ENCODE measurements at regions not wholly inside any gene's neighbourhood (a gene's known extent, or its start where the extent isn't known, plus 50 kb on each side); places are given as distances from the start of the nearest gene placed in this dataset.

- H3K27me3 Mint-ChIP-seq = peaks cover 7 to 55% (median 46%) of the 10 kb centered on the region in 5 donors
- ChIA-PET POLR2A (no interaction called here), CTCF (no interaction called here)
- Histone ChIP-seq H3K4me1 (ENCODE audit: control insufficient read depth in 2 of 2, insufficient read depth in 2 of 2, low read length in 2 of 2) (no peaks in the 10 kb centered on the region), H3K36me3 (ENCODE audit: control insufficient read depth in 2 of 3, insufficient read depth in 3 of 3, low read length in 3 of 3) (no peaks in the 10 kb centered on the region), H3K27ac (ENCODE audit: low read depth, low read length) (no peak overlapping the region), H3K27me3 (ENCODE audit: control insufficient read depth in 2 of 2, insufficient read depth in 2 of 2, low read length in 2 of 2) (no peaks in the 10 kb centered on the region), H3K9me3 (ENCODE audit: control insufficient read depth in 2 of 3, low read length in 3 of 3) (no peaks in the 10 kb centered on the region), H3K4me3 (ENCODE audit: low read length) (no peak overlapping the region)
- DNase-seq (no peak), ATAC-seq (no peak)
- H3K4me3 Mint-ChIP-seq = no peak overlapping the region
- H3K36me3 Mint-ChIP-seq = no peaks in the 10 kb centered on the region
- intact Hi-C loops (cut with micrococcal nuclease) = no loop called here
- H3K9me3 Mint-ChIP-seq = no peaks in the 10 kb centered on the region
- H3K27ac Mint-ChIP-seq = no peak overlapping the region
- no peaks in the 10 kb centered on the region for H3K4me1 Mint-ChIP-seq
These were observed 139.5 kb downstream of the BARX1 start for GRCh38 chr9:93815677-93816076.

- H3K4me3 ChIP-seq (ENCODE audit: low read length) = no peak overlapping the region
- H3K36me3 Mint-ChIP-seq = no peaks in the 10 kb centered on the region
- no peaks in the 10 kb centered on the region for H3K36me3 ChIP-seq (ENCODE audit: control insufficient read depth in 2 of 3, insufficient read depth in 3 of 3, low read length in 3 of 3)
- H3K27ac Mint-ChIP-seq = no peak overlapping the region
- intact Hi-C loops (cut with micrococcal nuclease) = no loop called here
- H3K4me1 ChIP-seq (ENCODE audit: control insufficient read depth in 2 of 2, insufficient read depth in 2 of 2, low read length in 2 of 2) = no peaks in the 10 kb centered on the region
- H3K27ac ChIP-seq (ENCODE audit: low read depth, low read length) = no peak overlapping the region
- no peak for DNase-seq
- no peaks in the 10 kb centered on the region for H3K9me3 ChIP-seq (ENCODE audit: control insufficient read depth in 2 of 3, low read length in 3 of 3)
- POLR2A ChIA-PET = no interaction called here
- peaks cover 7 to 49% (median 40%) of the 10 kb centered on the region in 5 donors for H3K27me3 Mint-ChIP-seq
- CTCF ChIA-PET = no interaction called here
- H3K4me3 Mint-ChIP-seq = no peak overlapping the region
- H3K9me3 Mint-ChIP-seq = no peaks in the 10 kb centered on the region
- H3K27me3 ChIP-seq (ENCODE audit: control insufficient read depth in 2 of 2, insufficient read depth in 2 of 2, low read length in 2 of 2) = no peaks in the 10 kb centered on the region
- ATAC-seq = no peak
- no peaks in the 10 kb centered on the region for H3K4me1 Mint-ChIP-seq
These were observed 140.0 kb downstream of the BARX1 start for GRCh38 chr9:93815135-93815534.

- peaks cover 7 to 44% (median 36%) of the 10 kb centered on the region in 5 donors for H3K27me3 Mint-ChIP-seq
- H3K36me3 Mint-ChIP-seq = no peaks in the 10 kb centered on the region
- no peak overlapping the region for H3K4me3 Mint-ChIP-seq
- Histone ChIP-seq H3K4me1 (ENCODE audit: control insufficient read depth in 2 of 2, insufficient read depth in 2 of 2, low read length in 2 of 2) (no peaks in the 10 kb centered on the region), H3K36me3 (ENCODE audit: control insufficient read depth in 2 of 3, insufficient read depth in 3 of 3, low read length in 3 of 3) (no peaks in the 10 kb centered on the region), H3K27ac (ENCODE audit: low read depth, low read length) (no peak overlapping the region), H3K27me3 (ENCODE audit: control insufficient read depth in 2 of 2, insufficient read depth in 2 of 2, low read length in 2 of 2) (no peaks in the 10 kb centered on the region), H3K9me3 (ENCODE audit: control insufficient read depth in 2 of 3, low read length in 3 of 3) (no peaks in the 10 kb centered on the region), H3K4me3 (ENCODE audit: low read length) (no peak overlapping the region)
- H3K9me3 Mint-ChIP-seq = no peaks in the 10 kb centered on the region
- H3K4me1 Mint-ChIP-seq = no peaks in the 10 kb centered on the region
- peak overlapping the region in 2 of 9 donors; percentile 56 to 70 for H3K27ac Mint-ChIP-seq
- intact Hi-C loops (cut with micrococcal nuclease) = no loop called here
- ChIA-PET POLR2A (no interaction called here), CTCF (no interaction called here)
- DNase-seq (no peak), ATAC-seq (no peak)
These were observed 140.8 kb downstream of the BARX1 start for GRCh38 chr9:93814077-93814956.

GRCh38 chr9:93813221-93814076 is 141.7 kb downstream of the BARX1 start:
- Mint-ChIP-seq H3K4me3 (no peak overlapping the region), H3K4me1 (no peaks in the 10 kb centered on the region), H3K36me3 (no peaks in the 10 kb centered on the region), H3K9me3 (no peaks in the 10 kb centered on the region), H3K27ac (no peak overlapping the region), H3K27me3 (peaks cover 7 to 38% (median 33%) of the 10 kb centered on the region in 5 donors)
- ATAC-seq (no peak), DNase-seq (no peak)
- Histone ChIP-seq H3K27me3 (ENCODE audit: control insufficient read depth in 2 of 2, insufficient read depth in 2 of 2, low read length in 2 of 2) (no peaks in the 10 kb centered on the region), H3K27ac (ENCODE audit: low read depth, low read length) (no peak overlapping the region), H3K4me3 (ENCODE audit: low read length) (no peak overlapping the region), H3K4me1 (ENCODE audit: control insufficient read depth in 2 of 2, insufficient read depth in 2 of 2, low read length in 2 of 2) (no peaks in the 10 kb centered on the region), H3K36me3 (ENCODE audit: control insufficient read depth in 2 of 3, insufficient read depth in 3 of 3, low read length in 3 of 3) (no peaks in the 10 kb centered on the region), H3K9me3 (ENCODE audit: control insufficient read depth in 2 of 3, low read length in 3 of 3) (no peaks in the 10 kb centered on the region)
- intact Hi-C loops (cut with micrococcal nuclease) = no loop called here
- ChIA-PET CTCF (no interaction called here), POLR2A (no interaction called here)

- Mint-ChIP-seq H3K4me3 (no peak overlapping the region), H3K27me3 (peaks cover 7 to 35% (median 22%) of the 10 kb centered on the region in 5 donors), H3K9me3 (no peaks in the 10 kb centered on the region), H3K36me3 (no peaks in the 10 kb centered on the region), H3K27ac (no peak overlapping the region), H3K4me1 (no peaks in the 10 kb centered on the region)
- POLR2A ChIA-PET = no interaction called here
- H3K9me3 ChIP-seq (ENCODE audit: control insufficient read depth in 2 of 3, low read length in 3 of 3) = no peaks in the 10 kb centered on the region
- intact Hi-C loops (cut with micrococcal nuclease) = no loop called here
- ATAC-seq (no peak), DNase-seq (no peak)
- CTCF ChIA-PET = no interaction called here
- no peaks in the 10 kb centered on the region for H3K36me3 ChIP-seq (ENCODE audit: control insufficient read depth in 2 of 3, insufficient read depth in 3 of 3, low read length in 3 of 3)
- no peaks in the 10 kb centered on the region for H3K27me3 ChIP-seq (ENCODE audit: control insufficient read depth in 2 of 2, insufficient read depth in 2 of 2, low read length in 2 of 2)
- H3K27ac ChIP-seq (ENCODE audit: low read depth, low read length) = no peak overlapping the region
- no peaks in the 10 kb centered on the region for H3K4me1 ChIP-seq (ENCODE audit: control insufficient read depth in 2 of 2, insufficient read depth in 2 of 2, low read length in 2 of 2)
- no peak overlapping the region for H3K4me3 ChIP-seq (ENCODE audit: low read length)
These were observed 142.8 kb downstream of the BARX1 start for GRCh38 chr9:93812410-93812668.

- ChIA-PET POLR2A (no interaction called here), CTCF (no interaction called here)
- Histone ChIP-seq H3K4me3 (ENCODE audit: low read length) (no peak overlapping the region), H3K9me3 (ENCODE audit: control insufficient read depth in 2 of 3, low read length in 3 of 3) (no peaks in the 10 kb centered on the region), H3K36me3 (ENCODE audit: control insufficient read depth in 2 of 3, insufficient read depth in 3 of 3, low read length in 3 of 3) (no peaks in the 10 kb centered on the region), H3K27ac (ENCODE audit: low read depth, low read length) (no peak overlapping the region), H3K4me1 (ENCODE audit: control insufficient read depth in 2 of 2, insufficient read depth in 2 of 2, low read length in 2 of 2) (no peaks in the 10 kb centered on the region), H3K27me3 (ENCODE audit: control insufficient read depth in 2 of 2, insufficient read depth in 2 of 2, low read length in 2 of 2) (no peaks in the 10 kb centered on the region)
- Mint-ChIP-seq H3K9me3 (peaks cover 0 to 12% (median 5%) of the 10 kb centered on the region in 11 donors), H3K4me3 (no peak overlapping the region), H3K36me3 (peaks cover 0 to 4% (median 0%) of the 10 kb centered on the region in 5 donors), H3K27me3 (peaks cover 4 to 23% (median 9%) of the 10 kb centered on the region in 5 donors), H3K4me1 (no peaks in the 10 kb centered on the region), H3K27ac (no peak overlapping the region)
- intact Hi-C loops (cut with micrococcal nuclease) = no loop called here
- no peak for ATAC-seq
- DNase-seq = no peak
These were observed 144.9 kb downstream of the BARX1 start for GRCh38 chr9:93810028-93810971.
